ENCODE measurements at regions not wholly inside any gene's neighbourhood (a gene's known extent, or its start where the extent isn't known, plus 50 kb on each side); places are given as distances from the start of the nearest gene placed in this dataset.

DNA sequence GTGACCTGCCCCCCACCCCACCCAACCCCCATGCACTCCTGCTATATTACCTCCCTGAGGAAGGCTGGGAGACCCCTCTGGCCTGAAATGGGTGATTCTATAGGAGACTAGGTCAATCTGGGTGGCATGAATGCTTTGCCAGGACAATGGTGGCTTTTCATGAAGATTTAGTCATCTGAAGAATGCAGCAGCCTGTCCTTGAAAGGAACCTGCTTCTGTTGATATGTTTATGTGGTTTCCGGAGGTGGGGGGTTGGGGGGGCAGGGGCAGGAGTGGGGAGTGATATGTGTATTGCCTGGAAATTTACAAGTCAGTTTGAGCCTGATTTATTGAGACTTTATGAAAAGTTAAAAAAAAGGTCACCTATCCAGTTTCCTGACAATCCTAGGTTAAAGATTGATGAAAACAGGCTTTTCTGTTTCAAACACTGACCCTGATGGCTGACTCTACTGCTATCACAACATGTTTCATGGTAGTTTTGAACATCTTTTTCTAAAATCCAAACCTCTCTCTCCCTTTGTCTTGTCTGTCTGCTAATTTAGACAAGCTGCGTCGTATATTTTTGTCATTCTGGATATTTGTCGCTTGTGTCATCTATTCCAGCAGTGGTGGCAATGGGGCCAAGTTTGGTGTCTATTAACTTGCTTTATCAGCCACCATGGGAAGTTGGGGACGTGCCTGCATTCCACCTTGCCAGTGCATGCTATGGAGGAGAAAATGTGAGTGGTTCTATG is 153.7 kb upstream of the EGFLAM start:
- TF ChIP-seq CTCF (IDR thresholded peaks at IDR 0.05; ENCODE audit: low read length) (no peak), EZH2 (IDR thresholded peaks at IDR 0.05; ENCODE audit: borderline replicate concordance, low read length) (no peak)
